Lung (tissue), 11 donors: ENCODE measurements at regions not wholly inside any gene's neighbourhood (a gene's known extent, or its start where the extent isn't known, plus 50 kb on each side); places are given as distances from the start of the nearest gene placed in this dataset.

Source experiments
- ATAC-seq: fragments of 200-7000 bp; cut with Tn5 transposase; one replicate; pipeline ENCODE4 v1.9.1; 2020; ENCODE audit warnings: moderate number of reproducible peaks; ENCODE audit not compliant: insufficient read depth, low FRiP score
- DNase-seq, 3 donors: peaks; one replicate each; pipeline ENCODE4 v3.0.0-alpha.2; 2013 to 2017
- H3K27ac ChIP-seq, 2 donors: one replicate each; pipeline ENCODE4 v1.5.1; 2013; ENCODE audit warnings: mild to moderate bottlenecking in 2 of 2, moderate library complexity in 2 of 2, control low read depth in 1 of 2, inconsistent platforms in 1 of 2, low read depth in 1 of 2, low read length in 1 of 2
- H3K27me3 ChIP-seq, 3 donors: one replicate each; pipeline ENCODE4 v1.5.1; 2013; ENCODE audit warnings: low read length in 2 of 3; ENCODE audit not compliant: control insufficient read depth in 3 of 3, insufficient read depth in 3 of 3
- H3K36me3 ChIP-seq, 4 donors: one replicate each; pipeline ENCODE4 v1.5.1; 2013; ENCODE audit warnings: low read length in 4 of 4, mild to moderate bottlenecking in 1 of 4, moderate library complexity in 1 of 4; ENCODE audit not compliant: control insufficient read depth in 4 of 4, insufficient read depth in 4 of 4
- H3K4me1 ChIP-seq, 5 donors: one replicate each; pipeline ENCODE4 v1.5.1; 2013; ENCODE audit warnings: low read length in 5 of 5, mild to moderate bottlenecking in 2 of 5, moderate library complexity in 1 of 5; ENCODE audit not compliant: control insufficient read depth in 5 of 5, insufficient read depth in 5 of 5
- H3K4me3 ChIP-seq: one replicate; pipeline ENCODE4 v1.5.1; 2013; ENCODE audit warnings: mild to moderate bottlenecking, control low read depth, moderate library complexity
- H3K9ac ChIP-seq, 2 donors: one replicate each; pipeline ENCODE4 v1.5.1; 2013; ENCODE audit warnings: low read length in 2 of 2, control low read depth in 1 of 2; ENCODE audit not compliant: insufficient read depth in 1 of 2
- H3K9me3 ChIP-seq, 4 donors: one replicate each; pipeline ENCODE4 v1.5.1; 2013; ENCODE audit warnings: low read length in 3 of 4, mild to moderate bottlenecking in 1 of 4, moderate library complexity in 1 of 4; ENCODE audit not compliant: control insufficient read depth in 4 of 4, insufficient read depth in 3 of 4
- CTCF ChIP-seq: IDR thresholded peaks from 2 replicates; pipeline ENCODE4 v1.5.1; 2012; ENCODE audit warnings: mild to moderate bottlenecking; ENCODE audit errors: control extremely low read depth, extremely low read depth
- WGBS, 2 donors: extraction: QIAGEN DNeasy Blood & Tissue Kit; methylation state at CpG; one replicate each; pipeline ENCODE4 v1.1.7; 2013; 5-methylcytosine and 5-hydroxymethylcytosine counted together
- donor health status: control.
- donor health status: control.
- donor health status: Bipolar disorder and iron deficiency.
- donor health status: healthy.
- donor health status: DM: yes; HTN: yes; CAD: no.

GRCh38 chr11:112605093-112605666, 344.5 kb upstream of the PLET1 start:
- DNase-seq, result no peak
- no peak for ATAC-seq
- Histone ChIP-seq H3K9me3 (no peaks in the 10 kb centered on the region), H3K4me1 (peaks cover 0 to under 1% (median 0%) of the 10 kb centered on the region in 5 donors), H3K27me3 (peaks cover 0 to 2% (median 0%) of the 10 kb centered on the region in 3 donors), H3K36me3 (no peaks in the 10 kb centered on the region), H3K27ac (no peak overlapping the region), H3K9ac (no peak overlapping the region), H3K4me3 (no peak overlapping the region)
- TF ChIP-seq CTCF, result no peak

- TF ChIP-seq CTCF, result no peak
- H3K9ac ChIP-seq, result no peak overlapping the region
- DNase-seq (no peak), ATAC-seq (no peak)
- H3K27ac ChIP-seq, result no peak overlapping the region
- H3K4me1 ChIP-seq, result peaks cover 0 to 10% (median 0%) of the 10 kb centered on the region in 5 donors
- H3K36me3 ChIP-seq, result no peaks in the 10 kb centered on the region
- no peak overlapping the region for H3K4me3 ChIP-seq
- peaks cover 0 to 2% (median 0%) of the 10 kb centered on the region in 3 donors for H3K27me3 ChIP-seq
- no peaks in the 10 kb centered on the region for H3K9me3 ChIP-seq
- WGBS, 2 donors, result 87 to 94% methylated on average over 2 of the region's 2 CpGs
Observed at GRCh38 chr11:112606656-112607055, 346.0 kb upstream of the PLET1 start.

- ATAC-seq (no peak), DNase-seq (no peak)
- Histone ChIP-seq H3K36me3 (no peaks in the 10 kb centered on the region), H3K4me3 (no peak overlapping the region), H3K27me3 (peaks cover 0 to 2% (median 0%) of the 10 kb centered on the region in 3 donors), H3K9me3 (no peaks in the 10 kb centered on the region), H3K9ac (no peak overlapping the region), H3K27ac (no peak overlapping the region), H3K4me1 (peaks cover 0 to 16% (median 4%) of the 10 kb centered on the region in 5 donors)
- no peak for TF ChIP-seq CTCF
- 69 to 83% methylated on average over 3 of the region's 3 CpGs for WGBS, 2 donors
Observed at GRCh38 chr11:112608509-112608908, 347.8 kb upstream of the PLET1 start.

- DNase-seq, result no peak
- H3K27ac ChIP-seq, result no peak overlapping the region
- no peaks in the 10 kb centered on the region for H3K9me3 ChIP-seq
- H3K27me3 ChIP-seq, result peaks cover 0 to 2% (median 0%) of the 10 kb centered on the region in 3 donors
- no peaks in the 10 kb centered on the region for H3K36me3 ChIP-seq
- no peak for ATAC-seq
- H3K4me3 ChIP-seq, result no peak overlapping the region
- H3K9ac ChIP-seq, result no peak overlapping the region
- no peak for TF ChIP-seq CTCF
- peaks cover 0 to 16% (median 4%) of the 10 kb centered on the region in 5 donors for H3K4me1 ChIP-seq
Observed at GRCh38 chr11:112610494-112610893, 349.8 kb upstream of the PLET1 start.
